Naive thymus-derived CD4-positive, alpha-beta T cell (primary cell): ENCODE measurements at regions not wholly inside any gene's neighbourhood (a gene's known extent, or its start where the extent isn't known, plus 50 kb on each side); places are given as distances from the start of the nearest gene placed in this dataset.

Source experiments
- ATAC-seq: fragments of 150-1000 bp; cut with Tn5 transposase; 2 replicates; pipeline ENCODE4 v1.10.0; 2021; ENCODE audit warnings: mild to moderate bottlenecking, moderate library complexity
- CTCF ChIA-PET: fragments of 350-600 bp; sonication (Branson Sonifier 250); formaldehyde crosslinking; loops from one replicate; lab custom pipeline; 2021; ENCODE audit warnings: antibody characterized with exemption; lab: Charles Lee
- POLR2A ChIA-PET: fragments of 350-600 bp; sonication (Branson Sonifier 250); formaldehyde crosslinking; loops from one replicate; lab custom pipeline; 2021; ENCODE audit warnings: antibody characterized with exemption, inconsistent platforms; lab: Charles Lee
- DNase-seq, 9 donors: peaks; one replicate each; pipeline versions ENCODE4 v3.0.0 to v3.0.0-alpha.2; 2020 to 2022; ENCODE audit warnings: mixed read lengths in 1 of 9
- H3K27ac ChIP-seq: one replicate; pipeline ENCODE4 v1.7.0; 2013; ENCODE audit warnings: mild to moderate bottlenecking, low read depth, low read length, moderate library complexity
- H3K27me3 ChIP-seq, 2 donors: one replicate each; pipeline ENCODE4 v1.7.0; 2013; ENCODE audit warnings: low read length in 2 of 2, mild to moderate bottlenecking in 2 of 2, moderate library complexity in 2 of 2; ENCODE audit not compliant: control insufficient read depth in 2 of 2, insufficient read depth in 2 of 2
- H3K36me3 ChIP-seq, 3 experiments: 1 replicate in 2 of 3; 2 replicates in 1 of 3; pipeline ENCODE4 v1.7.0; 2013; ENCODE audit warnings: low read length in 3 of 3, mild to moderate bottlenecking in 3 of 3, moderate library complexity in 1 of 3; ENCODE audit not compliant: insufficient read depth in 3 of 3, control insufficient read depth in 2 of 3
- H3K4me1 ChIP-seq, 2 donors: one replicate each; pipeline ENCODE4 v1.7.0; 2013; ENCODE audit warnings: low read length in 2 of 2, mild to moderate bottlenecking in 2 of 2, moderate library complexity in 1 of 2; ENCODE audit not compliant: control insufficient read depth in 2 of 2, insufficient read depth in 2 of 2
- H3K4me3 ChIP-seq: 2 replicates; pipeline ENCODE4 v1.7.0; 2013; ENCODE audit warnings: mild to moderate bottlenecking, low read length
- H3K9me3 ChIP-seq, 3 experiments: 1 replicate in 2 of 3; 2 replicates in 1 of 3; pipeline ENCODE4 v1.7.0; 2013; ENCODE audit warnings: low read length in 3 of 3; ENCODE audit not compliant: control insufficient read depth in 2 of 3
- H3K27ac Mint-ChIP-seq, 9 donors: one replicate each; pipeline ENCODE4 v1.8.0; 2020 to 2022; ENCODE audit warnings: mixed read lengths in 9 of 9, mild to moderate bottlenecking in 8 of 9, moderate library complexity in 5 of 9, inconsistent platforms in 2 of 9
- H3K27me3 Mint-ChIP-seq, 5 donors: one replicate each; pipeline ENCODE4 v1.8.0; 2021 to 2022; ENCODE audit warnings: mixed read lengths in 5 of 5, mild to moderate bottlenecking in 1 of 5
- H3K36me3 Mint-ChIP-seq, 5 donors: one replicate each; pipeline ENCODE4 v1.8.0; 2020 to 2022; ENCODE audit warnings: mixed read lengths in 5 of 5, mild to moderate bottlenecking in 3 of 5, inconsistent platforms in 1 of 5
- H3K4me1 Mint-ChIP-seq, 7 donors: one replicate each; pipeline ENCODE4 v1.8.0; 2020 to 2022; ENCODE audit warnings: mixed read lengths in 7 of 7, mild to moderate bottlenecking in 3 of 7, inconsistent platforms in 1 of 7
- H3K4me3 Mint-ChIP-seq, 10 donors: one replicate each; pipeline ENCODE4 v1.8.0; 2020 to 2022; ENCODE audit warnings: mild to moderate bottlenecking in 10 of 10, mixed read lengths in 10 of 10, moderate library complexity in 6 of 10, inconsistent platforms in 2 of 10
- H3K9me3 Mint-ChIP-seq, 11 donors: one replicate each; pipeline ENCODE4 v1.8.0; 2020 to 2022; ENCODE audit warnings: mixed read lengths in 11 of 11, mild to moderate bottlenecking in 4 of 11, inconsistent platforms in 1 of 11, moderate library complexity in 1 of 11
- intact Hi-C, 2 donors: fragments of 100-400 bp; cut with micrococcal nuclease; formaldehyde crosslinking; loops; one replicate each; pipeline ENCODE4 v1.15.1; 2023

GRCh38 chr10:80988755-80989154, 451.1 kb downstream of the SH2D4B start:
- ChIA-PET POLR2A (no interaction called here), CTCF (no interaction called here)
- intact Hi-C loops, result no loop called here
- Mint-ChIP-seq H3K9me3 (peaks cover 0 to under 1% (median 0%) of the 10 kb centered on the region in 11 donors), H3K4me1 (no peaks in the 10 kb centered on the region), H3K36me3 (no peaks in the 10 kb centered on the region), H3K4me3 (no peak overlapping the region), H3K27me3 (peaks cover 2 to 32% (median 29%) of the 10 kb centered on the region in 5 donors), H3K27ac (no peak overlapping the region)
- ATAC-seq (no peak), DNase-seq (no peak)
- Histone ChIP-seq H3K4me1 (no peaks in the 10 kb centered on the region), H3K9me3 (no peaks in the 10 kb centered on the region), H3K27me3 (no peaks in the 10 kb centered on the region), H3K27ac (no peak overlapping the region), H3K36me3 (no peaks in the 10 kb centered on the region), H3K4me3 (no peak overlapping the region)

DNA sequence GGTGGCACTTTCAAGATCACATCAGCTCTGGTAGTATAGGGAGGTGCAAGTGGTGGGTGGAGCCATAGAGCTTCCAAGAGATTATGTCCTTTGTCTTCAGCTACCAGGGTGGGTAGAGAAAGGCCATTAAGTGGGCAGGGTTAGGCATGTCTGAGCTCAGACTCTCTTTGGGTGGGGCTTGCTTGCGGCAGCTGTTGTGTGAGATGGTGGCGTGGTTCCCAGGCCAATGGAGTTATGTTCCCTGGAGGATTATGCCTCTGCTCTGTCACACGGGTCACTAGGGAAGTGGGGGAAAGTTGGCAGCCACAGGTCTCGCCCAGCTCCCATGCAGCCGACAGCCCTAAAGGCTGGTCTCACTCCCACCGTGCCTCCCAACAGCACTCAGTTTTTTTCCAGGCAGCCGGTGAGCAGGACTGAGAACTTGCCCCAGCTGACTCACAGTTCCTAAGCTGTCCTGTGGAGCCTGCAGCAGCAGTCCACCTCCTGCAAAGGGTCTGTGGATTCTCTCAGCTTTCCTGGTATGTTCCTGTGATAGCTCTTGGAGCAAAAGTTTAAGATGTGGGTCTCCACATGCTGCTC, 459.0 kb downstream of the SH2D4B start:
- H3K9me3 Mint-ChIP-seq, result peaks cover 0 to 16% (median 6%) of the 10 kb centered on the region in 11 donors
- H3K36me3 ChIP-seq, result no peaks in the 10 kb centered on the region
- DNase-seq (no peak), ATAC-seq (no peak)
- no peaks in the 10 kb centered on the region for H3K4me1 Mint-ChIP-seq
- H3K27me3 Mint-ChIP-seq, result peaks cover 0 to 37% (median 13%) of the 10 kb centered on the region in 5 donors
- H3K27me3 ChIP-seq, result no peaks in the 10 kb centered on the region
- CTCF ChIA-PET, result no interaction called here
- intact Hi-C loops, result no loop called here
- no peak overlapping the region for H3K4me3 ChIP-seq
- no peak overlapping the region for H3K27ac Mint-ChIP-seq
- H3K27ac ChIP-seq, result no peak overlapping the region
- POLR2A ChIA-PET, result no interaction called here
- peaks cover 0 to 7% (median 0%) of the 10 kb centered on the region in 5 donors for H3K36me3 Mint-ChIP-seq
- H3K9me3 ChIP-seq, result no peaks in the 10 kb centered on the region
- no peaks in the 10 kb centered on the region for H3K4me1 ChIP-seq
- no peak overlapping the region for H3K4me3 Mint-ChIP-seq

DNA sequence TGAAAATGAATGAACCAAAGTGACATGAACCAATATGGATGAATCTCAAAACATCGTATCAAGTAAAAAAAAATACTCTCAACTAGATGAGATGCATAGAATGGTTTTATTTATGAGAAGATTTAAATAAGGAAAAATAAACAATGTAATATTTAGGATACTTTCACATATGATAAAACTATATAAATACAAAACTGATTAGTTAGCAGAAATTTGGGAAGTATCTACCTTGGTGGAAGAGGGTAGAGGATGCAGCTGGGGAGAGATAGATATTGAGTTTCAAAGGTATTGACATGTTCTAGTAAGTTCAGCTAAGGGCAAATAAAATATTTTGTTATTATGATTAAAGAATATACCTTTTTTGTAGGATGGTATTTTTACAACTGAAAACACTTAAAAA, 463.1 kb downstream of the SH2D4B start:
- Histone ChIP-seq H3K4me1 (no peaks in the 10 kb centered on the region), H3K9me3 (no peaks in the 10 kb centered on the region), H3K4me3 (no peak overlapping the region), H3K36me3 (no peaks in the 10 kb centered on the region), H3K27me3 (no peaks in the 10 kb centered on the region), H3K27ac (no peak overlapping the region)
- DNase-seq (no peak), ATAC-seq (no peak)
- H3K4me3 Mint-ChIP-seq, result no peak overlapping the region
- no peaks in the 10 kb centered on the region for H3K4me1 Mint-ChIP-seq
- POLR2A ChIA-PET, result no interaction called here
- intact Hi-C loops, result no loop called here
- H3K27me3 Mint-ChIP-seq, result peaks cover 0 to 23% (median 13%) of the 10 kb centered on the region in 5 donors
- H3K36me3 Mint-ChIP-seq, result peaks cover 0 to 7% (median 0%) of the 10 kb centered on the region in 5 donors
- H3K9me3 Mint-ChIP-seq, result peaks cover 0 to 13% (median 4%) of the 10 kb centered on the region in 11 donors
- CTCF ChIA-PET, result no interaction called here
- H3K27ac Mint-ChIP-seq, result no peak overlapping the region

DNA sequence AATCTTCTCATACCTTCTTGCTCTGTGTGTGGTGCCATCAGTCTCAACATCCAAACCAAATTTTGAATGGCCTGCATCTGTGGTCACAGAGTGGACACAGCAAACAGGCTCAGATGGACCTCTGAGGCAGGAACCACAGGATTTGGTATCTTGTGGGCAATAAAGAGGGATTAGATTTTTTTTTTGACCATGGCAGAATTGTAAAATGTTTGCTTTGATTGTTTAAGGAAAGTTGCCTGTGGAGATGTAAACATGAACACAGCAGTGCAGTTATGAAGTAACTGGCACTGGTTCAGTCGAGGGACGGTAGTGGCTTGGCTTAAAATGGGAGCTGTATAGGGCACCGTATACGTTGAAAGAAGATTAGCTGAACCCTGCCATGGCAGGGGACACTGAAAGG, 464.7 kb downstream of the SH2D4B start:
- Histone ChIP-seq H3K4me1 (no peaks in the 10 kb centered on the region), H3K36me3 (no peaks in the 10 kb centered on the region), H3K27me3 (no peaks in the 10 kb centered on the region), H3K9me3 (no peaks in the 10 kb centered on the region), H3K27ac (no peak overlapping the region), H3K4me3 (no peak overlapping the region)
- intact Hi-C loops, result no loop called here
- H3K27ac Mint-ChIP-seq, result no peak overlapping the region
- CTCF ChIA-PET, result no interaction called here
- ATAC-seq (no peak), DNase-seq (no peak)
- H3K27me3 Mint-ChIP-seq, result peaks cover 0 to 21% (median 13%) of the 10 kb centered on the region in 5 donors
- H3K9me3 Mint-ChIP-seq, result peaks cover 0 to 4% (median 0%) of the 10 kb centered on the region in 11 donors
- H3K4me3 Mint-ChIP-seq, result no peak overlapping the region
- H3K4me1 Mint-ChIP-seq, result no peaks in the 10 kb centered on the region
- no peaks in the 10 kb centered on the region for H3K36me3 Mint-ChIP-seq
- POLR2A ChIA-PET, result no interaction called here

GRCh38 chr10:81007872-81008271, 470.2 kb downstream of the SH2D4B start:
- no peaks in the 10 kb centered on the region for H3K4me1 ChIP-seq
- Mint-ChIP-seq H3K27me3 (peaks cover 2 to 21% (median 17%) of the 10 kb centered on the region in 5 donors), H3K4me3 (no peak overlapping the region), H3K4me1 (no peaks in the 10 kb centered on the region), H3K36me3 (no peaks in the 10 kb centered on the region), H3K9me3 (peaks cover 0 to 3% (median 0%) of the 10 kb centered on the region in 11 donors), H3K27ac (no peak overlapping the region)
- H3K36me3 ChIP-seq, result no peaks in the 10 kb centered on the region
- DNase-seq (no peak), ATAC-seq (no peak)
- no peaks in the 10 kb centered on the region for H3K9me3 ChIP-seq
- H3K27me3 ChIP-seq, result no peaks in the 10 kb centered on the region
- H3K27ac ChIP-seq, result no peak overlapping the region
- POLR2A ChIA-PET, result no interaction called here
- no peak overlapping the region for H3K4me3 ChIP-seq
- intact Hi-C loops, result no loop called here
- CTCF ChIA-PET, result interaction anchor here (0.8 to 1.1 kb wide), 3 partner anchors 8 to 12 kb away, joined by 3 read pairs; no protein-coding TSS in a partner anchor

- Histone ChIP-seq H3K27me3 (no peaks in the 10 kb centered on the region), H3K4me1 (no peaks in the 10 kb centered on the region), H3K9me3 (no peaks in the 10 kb centered on the region), H3K36me3 (no peaks in the 10 kb centered on the region), H3K4me3 (no peak overlapping the region), H3K27ac (no peak overlapping the region)
- CTCF ChIA-PET, result interaction anchor here (1.0 kb wide), 1 partner anchor 11 kb away, joined by 3 read pairs; no protein-coding TSS in a partner anchor
- H3K27me3 Mint-ChIP-seq, result peaks cover 7 to 24% (median 19%) of the 10 kb centered on the region in 5 donors
- intact Hi-C loops, result no loop called here
- POLR2A ChIA-PET, result no interaction called here
- H3K27ac Mint-ChIP-seq, result no peak overlapping the region
- H3K9me3 Mint-ChIP-seq, result peaks cover 0 to 3% (median 0%) of the 10 kb centered on the region in 11 donors
- H3K4me1 Mint-ChIP-seq, result no peaks in the 10 kb centered on the region
- ATAC-seq (no peak), DNase-seq (no peak)
- no peak overlapping the region for H3K4me3 Mint-ChIP-seq
- no peaks in the 10 kb centered on the region for H3K36me3 Mint-ChIP-seq
These were observed 471.0 kb downstream of the SH2D4B start for GRCh38 chr10:81008726-81009125.

GRCh38 chr10:81009296-81009695, 471.6 kb downstream of the SH2D4B start:
- POLR2A ChIA-PET, result interaction anchor here (0.5 kb wide), 1 partner anchor 156 kb away, joined by 4 read pairs; no protein-coding TSS in a partner anchor
- no peaks in the 10 kb centered on the region for H3K9me3 ChIP-seq
- Mint-ChIP-seq H3K27ac (no peak overlapping the region), H3K27me3 (peaks cover 13 to 29% (median 22%) of the 10 kb centered on the region in 5 donors), H3K36me3 (no peaks in the 10 kb centered on the region), H3K4me1 (no peaks in the 10 kb centered on the region), H3K4me3 (no peak overlapping the region), H3K9me3 (peaks cover 0 to 3% (median 0%) of the 10 kb centered on the region in 11 donors)
- no peak for ATAC-seq
- CTCF ChIA-PET, result no interaction called here
- no peak for DNase-seq
- no peak overlapping the region for H3K4me3 ChIP-seq
- H3K4me1 ChIP-seq, result no peaks in the 10 kb centered on the region
- H3K36me3 ChIP-seq, result no peaks in the 10 kb centered on the region
- intact Hi-C loops, result no loop called here
- no peaks in the 10 kb centered on the region for H3K27me3 ChIP-seq
- no peak overlapping the region for H3K27ac ChIP-seq
